Activated B cell treated with CpG ODN at 0.5 μM for 24 hours (primary cell): ENCODE measurements at regions not wholly inside any gene's neighbourhood (a gene's known extent, or its start where the extent isn't known, plus 50 kb on each side); places are given as distances from the start of the nearest gene placed in this dataset.

Experiments
- ATAC-seq: fragments of 200-7000 bp; cut with Tn5 transposase; one replicate; pipeline ENCODE4 v1.10.0; 2021; ENCODE audit warnings: low read depth, mild to moderate bottlenecking, moderate library complexity
- CTCF ChIA-PET: fragments of 350-600 bp; sonication (Branson Sonifier 250); formaldehyde crosslinking; loops from one replicate; lab custom pipeline; 2021; ENCODE audit warnings: antibody characterized with exemption; lab: Charles Lee
- POLR2A ChIA-PET: fragments of 350-600 bp; sonication (Branson Sonifier 250); formaldehyde crosslinking; loops from one replicate; lab custom pipeline; 2021; ENCODE audit warnings: antibody characterized with exemption; lab: Charles Lee
- DNase-seq: peaks from one replicate; pipeline ENCODE4 v3.0.0; 2022
- H3K27ac Mint-ChIP-seq: one replicate; pipeline ENCODE4 v1.8.0; 2020; ENCODE audit warnings: mixed read lengths
- H3K27me3 Mint-ChIP-seq: one replicate; pipeline ENCODE4 v1.8.0; 2021; ENCODE audit warnings: mixed read lengths
- H3K36me3 Mint-ChIP-seq: one replicate; pipeline ENCODE4 v1.8.0; 2021; ENCODE audit warnings: low read depth, mixed read lengths
- H3K4me1 Mint-ChIP-seq: one replicate; pipeline ENCODE4 v1.8.0; 2021; ENCODE audit warnings: mixed read lengths
- H3K4me3 Mint-ChIP-seq: one replicate; pipeline ENCODE4 v1.8.0; 2020; ENCODE audit warnings: mild to moderate bottlenecking, mixed read lengths
- H3K9me3 Mint-ChIP-seq: one replicate; pipeline ENCODE4 v1.8.0; 2020; ENCODE audit warnings: mixed read lengths
- CTCF ChIP-seq: fragments of 200-600 bp; IDR thresholded peaks from one replicate; pipeline ENCODE4 v1.8.0; 2022; ENCODE audit warnings: antibody characterized with exemption, mild to moderate bottlenecking
- intact Hi-C: fragments of 100-400 bp; cut with micrococcal nuclease; formaldehyde crosslinking; loops from one replicate; pipeline ENCODE4 v1.15.1; 2024

GRCh38 chrX:23168291-23168690 lies 166.4 kb upstream of the PTCHD1 start:
- H3K27ac Mint-ChIP-seq: no peak overlapping the region
- H3K4me1 Mint-ChIP-seq: no peaks in the 10 kb centered on the region
- ATAC-seq: no peak
- no peak overlapping the region for H3K4me3 Mint-ChIP-seq
- DNase-seq: no peak
- H3K36me3 Mint-ChIP-seq: no peaks in the 10 kb centered on the region
- ChIA-PET CTCF (no interaction called here), POLR2A (no interaction called here)
- intact Hi-C loops: no loop called here
- H3K9me3 Mint-ChIP-seq: no peaks in the 10 kb centered on the region
- TF ChIP-seq CTCF: no peak
- no peaks in the 10 kb centered on the region for H3K27me3 Mint-ChIP-seq

GRCh38 chrX:23185951-23186350 lies 148.7 kb upstream of the PTCHD1 start:
- ATAC-seq (no peak), DNase-seq (no peak)
- no peak for TF ChIP-seq CTCF
- H3K9me3 Mint-ChIP-seq: no peaks in the 10 kb centered on the region
- no peaks in the 10 kb centered on the region for H3K36me3 Mint-ChIP-seq
- ChIA-PET CTCF (no interaction called here), POLR2A (no interaction called here)
- intact Hi-C loops: no loop called here
- H3K4me3 Mint-ChIP-seq: no peak overlapping the region
- H3K4me1 Mint-ChIP-seq: no peaks in the 10 kb centered on the region
- no peaks in the 10 kb centered on the region for H3K27me3 Mint-ChIP-seq
- H3K27ac Mint-ChIP-seq: no peak overlapping the region

- CTCF ChIA-PET: no interaction called here
These were observed 146.8 kb upstream of the PTCHD1 start for GRCh38 chrX:23187819-23188218.

DNA sequence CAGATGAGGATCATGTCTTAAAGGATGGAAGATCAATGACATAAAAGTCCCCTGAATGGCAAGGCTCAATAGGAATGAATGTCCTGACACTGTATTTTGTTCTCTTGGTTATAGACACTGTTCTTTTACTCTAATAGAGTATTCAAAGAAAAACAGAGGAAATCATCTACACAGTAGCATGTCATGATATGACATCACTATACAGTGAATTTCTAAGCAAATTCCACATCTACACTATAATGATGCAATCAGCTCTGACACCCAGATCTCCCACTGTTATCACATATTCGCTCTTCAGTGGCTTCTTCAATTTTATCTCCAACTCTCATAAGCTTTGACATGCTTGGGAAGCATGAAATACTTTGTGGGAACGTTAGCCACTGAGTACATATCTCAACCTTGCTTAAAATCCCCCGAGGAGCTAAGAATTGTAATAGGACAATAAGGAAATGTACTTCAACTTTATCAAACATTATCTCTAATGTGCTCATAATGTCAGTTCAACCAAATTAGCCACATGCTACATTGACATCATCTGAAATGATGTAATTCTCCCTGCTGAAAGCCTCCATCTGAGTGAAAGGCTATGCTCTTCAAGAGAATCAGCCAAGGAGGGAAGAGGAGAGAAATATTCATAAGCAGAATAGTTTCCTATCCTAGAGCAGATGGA lies 139.6 kb upstream of the PTCHD1 start:
- intact Hi-C loops: no loop called here
- Mint-ChIP-seq H3K36me3 (no peaks in the 10 kb centered on the region), H3K9me3 (no peaks in the 10 kb centered on the region), H3K27me3 (no peaks in the 10 kb centered on the region), H3K4me3 (no peak overlapping the region), H3K4me1 (no peaks in the 10 kb centered on the region), H3K27ac (no peak overlapping the region)
- DNase-seq (no peak), ATAC-seq (no peak)
- ChIA-PET POLR2A (no interaction called here), CTCF (no interaction called here)
- no peak for TF ChIP-seq CTCF

More at GRCh38 chrX:23187819-23188218, 146.8 kb upstream of the PTCHD1 start:
- Mint-ChIP-seq H3K4me3 (no peak overlapping the region), H3K36me3 (no peaks in the 10 kb centered on the region), H3K27me3 (no peaks in the 10 kb centered on the region), H3K9me3 (no peaks in the 10 kb centered on the region), H3K4me1 (no peaks in the 10 kb centered on the region), H3K27ac (no peak overlapping the region)
- intact Hi-C loops: no loop called here
- POLR2A ChIA-PET: no interaction called here
- DNase-seq: no peak
- no peak for ATAC-seq
- TF ChIP-seq CTCF: no peak

- no peaks in the 10 kb centered on the region for H3K36me3 Mint-ChIP-seq
- DNase-seq: no peak
- H3K27me3 Mint-ChIP-seq: no peaks in the 10 kb centered on the region
- no peak for ATAC-seq
- no peaks in the 10 kb centered on the region for H3K9me3 Mint-ChIP-seq
- no peak overlapping the region for H3K27ac Mint-ChIP-seq
- no peaks in the 10 kb centered on the region for H3K4me1 Mint-ChIP-seq
- no peak for TF ChIP-seq CTCF
- POLR2A ChIA-PET: no interaction called here
- intact Hi-C loops: no loop called here
- CTCF ChIA-PET: no interaction called here
- no peak overlapping the region for H3K4me3 Mint-ChIP-seq
These were observed 138.9 kb upstream of the PTCHD1 start for GRCh38 chrX:23195761-23196160.
